Stimulated activated naive CD4-positive, alpha-beta T cell (primary cell): ENCODE measurements at regions not wholly inside any gene's neighbourhood (a gene's known extent, or its start where the extent isn't known, plus 50 kb on each side); places are given as distances from the start of the nearest gene placed in this dataset.
"Not testable (repeated sequence)": the region's sequence is repeated elsewhere in the genome, so short reads cannot be mapped to it uniquely, and the experiment has no call there.

Source experiments
- DNase-seq, 6 experiments: peaks; one replicate each; lab custom pipeline; 2025; lab: John Stamatoyannopoulos, UW

DNA sequence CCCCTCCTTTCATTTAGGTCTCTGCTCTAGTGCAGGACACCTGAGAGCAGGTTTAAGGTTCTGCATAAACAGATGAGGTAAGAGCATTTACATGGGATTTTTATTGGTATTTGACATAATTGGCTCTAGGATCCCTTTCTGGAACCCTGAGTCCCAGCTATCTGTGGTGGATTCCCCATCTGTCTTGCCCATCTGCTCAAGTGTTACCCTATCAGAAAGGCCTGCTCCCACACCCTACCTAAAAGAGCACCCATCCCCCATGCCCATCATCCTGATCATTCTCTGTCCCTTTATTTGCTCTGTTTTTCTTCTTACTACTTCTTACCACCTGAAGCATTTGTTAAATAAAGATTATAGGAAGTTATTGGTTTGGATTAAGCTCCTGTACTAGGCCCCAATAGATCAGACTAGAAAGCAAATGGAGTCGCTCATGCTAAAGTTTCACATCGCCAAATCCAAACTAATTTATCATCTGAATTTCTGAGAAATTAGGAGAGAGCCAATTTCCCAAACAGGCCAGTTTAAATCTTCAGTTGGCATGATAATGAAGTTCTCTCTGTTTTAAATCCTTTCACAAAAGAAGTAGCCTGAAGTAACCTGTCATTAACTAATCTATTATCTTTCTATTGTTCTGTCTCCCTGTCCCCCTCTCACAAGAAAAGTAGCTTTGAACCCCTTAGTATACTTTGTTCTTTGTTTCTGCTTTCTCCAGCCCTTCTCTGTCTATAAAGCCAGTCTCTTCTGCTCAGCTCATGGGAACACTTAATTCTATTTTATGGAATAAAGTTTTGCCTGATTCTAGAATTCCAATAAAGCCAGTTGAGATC is 178.6 kb downstream of the ZNF674 start:
- DNase-seq: no peak

DNA sequence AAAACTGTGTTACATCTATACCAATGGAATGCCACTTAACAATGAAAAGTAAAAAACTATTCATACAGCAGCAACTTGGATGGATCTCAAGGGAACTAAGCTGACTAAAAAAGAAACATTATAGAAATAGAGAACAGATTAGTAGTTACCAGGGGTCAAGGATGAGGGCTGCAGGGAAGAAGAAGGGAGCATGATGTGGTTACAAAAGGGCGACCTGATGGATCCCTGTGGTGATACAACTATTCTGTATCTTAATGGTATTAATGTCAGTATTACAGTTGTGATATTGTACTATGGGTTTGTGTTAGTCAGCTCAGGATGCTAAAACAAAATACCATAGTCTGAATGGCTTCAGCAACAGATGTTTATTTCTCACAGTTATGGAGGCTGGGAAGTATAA is 190.7 kb downstream of the ZNF674 start:
- no peak for DNase-seq

DNA sequence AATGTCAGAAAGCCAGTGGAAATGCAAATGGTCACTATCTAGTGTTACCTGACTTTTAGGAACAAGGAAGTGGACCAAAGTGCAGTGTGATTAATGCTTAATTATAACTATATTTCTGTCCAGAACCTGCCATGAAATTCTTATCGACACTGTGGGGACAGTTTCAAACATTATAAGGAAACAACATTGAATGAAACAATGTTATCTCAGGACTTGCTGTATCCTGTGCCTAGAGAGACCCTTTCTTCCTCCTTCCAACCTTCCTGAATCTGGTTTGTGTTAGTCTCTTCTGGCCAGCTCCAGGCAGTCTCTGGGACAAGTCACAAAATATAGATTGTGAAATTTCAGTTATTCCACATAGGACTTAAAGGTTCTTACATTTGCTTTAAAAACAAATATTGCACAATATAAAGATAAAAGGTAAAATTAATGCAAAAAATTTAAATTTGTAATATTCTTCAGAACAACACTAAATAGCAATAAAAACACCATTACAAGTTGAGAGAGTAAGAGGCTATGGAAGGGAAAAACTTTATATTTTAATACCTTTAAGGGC is 203.4 kb downstream of the ZNF674 start:
- DNase-seq: no peak

DNA sequence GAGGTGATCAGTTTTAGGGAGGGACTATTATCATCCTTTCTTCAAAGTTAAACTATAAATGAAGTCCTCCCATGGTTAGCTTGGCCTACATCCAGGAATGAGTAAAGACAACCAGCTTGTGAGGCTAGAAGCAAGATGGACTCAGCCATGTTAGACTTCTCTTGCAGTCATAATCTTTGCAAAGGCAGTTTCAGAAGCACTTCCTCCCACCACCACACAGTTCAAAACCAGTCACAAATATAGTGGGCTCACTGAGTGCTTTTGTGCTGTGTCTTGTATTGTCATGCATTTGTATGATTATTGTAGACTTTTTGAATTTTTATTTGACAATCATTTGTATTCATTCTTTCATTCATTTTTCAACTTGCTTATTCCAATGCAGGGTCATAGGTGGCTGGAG is 204.5 kb downstream of the ZNF674 start:
- no peak for DNase-seq

DNA sequence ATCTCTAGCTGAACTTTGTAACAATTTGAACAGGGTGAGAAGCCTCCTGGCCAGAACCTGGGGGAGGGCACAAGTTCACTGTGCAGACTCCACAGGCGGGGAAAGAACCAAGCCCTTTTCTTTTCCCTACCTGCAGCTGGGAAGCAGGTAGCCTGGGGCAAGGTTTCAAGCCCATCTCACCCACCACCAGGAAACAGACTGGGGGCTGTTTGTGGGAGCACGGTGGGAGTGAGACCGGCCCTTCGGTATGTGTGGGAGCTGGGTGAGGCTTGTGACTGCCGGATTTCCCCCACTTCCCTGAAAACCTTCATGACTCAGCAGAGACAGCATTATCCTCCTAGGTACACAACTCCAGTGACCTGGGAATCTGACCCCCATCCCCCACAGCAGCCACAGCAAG is 211.7 kb downstream of the ZNF674 start:
- no peak for DNase-seq

DNA sequence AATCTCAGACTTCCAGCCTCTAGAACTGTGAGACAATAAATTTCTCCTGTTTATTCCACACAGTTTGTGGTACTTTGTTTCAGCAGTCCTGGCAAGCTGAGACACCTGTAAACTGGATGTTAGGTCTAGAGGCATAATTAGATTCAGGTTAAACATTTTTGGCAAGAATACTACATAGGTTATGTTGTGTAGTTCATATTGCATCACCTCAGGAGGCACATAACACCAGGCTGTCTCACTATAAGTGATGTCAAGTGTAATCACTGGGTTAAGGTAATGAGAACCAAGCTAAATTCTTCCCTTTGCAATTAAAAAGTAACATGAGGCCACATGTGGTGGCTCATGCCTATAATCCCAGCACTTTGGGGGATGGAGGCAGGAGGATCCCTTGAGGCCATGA is 214.2 kb downstream of the ZNF674 start:
- no peak for DNase-seq

DNA sequence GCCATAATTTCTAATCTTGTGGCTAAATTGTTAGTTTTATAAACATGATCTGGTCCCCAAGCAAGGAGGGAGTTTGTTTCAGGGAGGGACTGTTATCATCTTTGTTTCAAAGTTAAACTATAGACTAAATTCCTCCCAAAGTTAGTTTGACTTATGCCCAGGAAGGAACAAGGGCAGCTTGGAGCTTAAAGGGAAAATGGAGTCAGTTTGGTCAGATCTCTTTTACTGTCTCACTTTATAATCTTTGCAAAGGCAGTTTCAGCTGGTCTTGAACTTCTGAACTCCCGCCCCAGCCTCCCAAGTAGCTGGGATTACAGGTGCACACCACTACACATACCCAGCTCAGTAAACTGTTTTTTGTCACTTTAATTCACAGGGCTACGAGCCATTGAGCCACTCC is 214.7 kb downstream of the ZNF674 start:
- DNase-seq: no peak

DNA sequence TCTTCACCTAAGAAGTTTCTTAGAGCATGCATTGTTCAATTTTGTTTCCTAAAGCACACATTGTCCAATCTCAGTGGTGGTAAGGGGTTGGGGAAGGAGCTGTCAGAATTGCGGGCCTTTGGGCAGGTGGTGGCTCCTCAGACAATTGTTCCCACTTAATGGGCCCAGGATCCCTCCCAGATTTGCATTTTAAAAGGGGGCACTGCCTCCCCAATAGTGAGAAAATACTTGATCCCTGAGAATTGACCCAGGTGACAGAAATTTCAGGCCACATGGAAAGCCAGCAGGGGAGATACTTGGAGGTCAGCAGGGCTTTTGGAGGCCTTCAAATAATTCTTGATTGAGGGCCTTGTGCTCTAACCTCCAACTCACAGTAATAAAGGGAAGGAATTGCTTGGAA is 217.1 kb downstream of the ZNF674 start:
- DNase-seq: no peak

DNA sequence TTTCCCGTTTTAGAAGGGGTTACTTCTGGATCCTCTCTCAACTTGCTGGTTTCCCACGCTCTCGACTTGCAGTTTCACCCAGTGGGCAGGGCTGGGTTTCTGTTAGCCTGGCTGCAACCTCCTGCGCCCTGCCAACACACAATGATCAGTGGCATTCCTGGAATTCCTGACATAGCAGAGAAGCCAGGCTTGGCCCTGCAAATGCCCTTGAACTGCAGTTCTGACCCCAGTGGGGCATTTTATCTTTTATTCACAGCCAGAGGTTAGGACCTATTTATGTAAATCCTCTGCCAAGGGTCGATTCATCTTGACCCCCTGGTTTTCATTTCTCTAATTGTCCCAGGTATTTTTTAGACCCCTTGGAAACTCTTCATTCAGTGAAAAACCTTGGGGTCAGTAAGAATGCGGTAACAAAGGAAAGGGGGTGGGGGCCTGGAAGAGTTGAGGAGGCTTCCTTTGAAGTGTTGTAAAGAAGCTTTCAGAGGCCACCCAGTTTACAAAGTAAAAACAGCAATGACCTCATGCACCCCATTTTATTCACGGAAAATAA is 217.6 kb downstream of the ZNF674 start:
- DNase-seq: no peak

DNA sequence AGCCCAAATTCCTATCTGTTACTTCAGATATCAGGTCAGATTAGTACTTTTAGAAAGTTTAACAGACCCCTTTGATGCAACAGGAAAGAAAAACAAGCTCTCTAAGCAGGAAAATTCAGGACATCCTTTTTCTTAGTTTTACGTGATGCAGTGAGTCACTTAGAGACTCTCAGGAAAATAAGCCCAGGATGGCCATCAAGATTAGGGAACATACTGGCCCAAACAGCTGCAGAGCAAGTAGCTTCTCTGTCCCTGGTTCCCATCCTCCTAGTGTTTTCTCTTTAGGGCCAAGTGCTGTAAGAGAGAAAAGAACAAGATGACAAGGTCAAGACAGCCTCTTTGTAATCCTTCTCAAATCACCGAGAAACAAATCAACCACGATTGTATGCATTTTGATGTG is 219.1 kb downstream of the ZNF674 start:
- DNase-seq: no peak

DNA sequence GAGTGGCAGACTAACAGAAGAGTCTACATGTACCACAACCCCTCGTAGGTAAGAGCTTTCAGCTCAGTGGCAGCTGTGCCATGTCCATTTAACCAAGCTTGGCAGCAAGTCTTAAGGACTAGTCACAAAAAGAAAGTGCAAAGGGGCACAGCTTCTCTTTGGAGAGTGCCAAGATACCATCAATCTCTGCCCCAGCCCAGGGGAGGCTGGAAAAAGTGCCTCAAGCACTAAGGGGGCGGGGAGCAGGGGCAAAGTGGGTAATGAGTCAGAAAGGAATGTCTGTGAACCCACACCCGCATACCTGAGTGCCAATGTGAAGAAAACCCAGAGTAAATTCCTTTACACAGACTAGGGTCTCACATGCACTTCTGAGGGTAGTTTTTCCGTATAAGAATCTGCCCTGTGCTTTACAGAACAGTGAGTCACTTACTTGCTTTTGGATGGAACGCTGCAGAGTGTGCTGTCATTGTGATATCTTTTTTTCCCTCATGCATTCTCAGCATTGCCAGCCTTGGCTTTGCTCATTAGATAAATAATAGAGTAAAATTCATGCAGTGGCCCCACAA is 219.8 kb downstream of the ZNF674 start:
- no peak for DNase-seq

DNA sequence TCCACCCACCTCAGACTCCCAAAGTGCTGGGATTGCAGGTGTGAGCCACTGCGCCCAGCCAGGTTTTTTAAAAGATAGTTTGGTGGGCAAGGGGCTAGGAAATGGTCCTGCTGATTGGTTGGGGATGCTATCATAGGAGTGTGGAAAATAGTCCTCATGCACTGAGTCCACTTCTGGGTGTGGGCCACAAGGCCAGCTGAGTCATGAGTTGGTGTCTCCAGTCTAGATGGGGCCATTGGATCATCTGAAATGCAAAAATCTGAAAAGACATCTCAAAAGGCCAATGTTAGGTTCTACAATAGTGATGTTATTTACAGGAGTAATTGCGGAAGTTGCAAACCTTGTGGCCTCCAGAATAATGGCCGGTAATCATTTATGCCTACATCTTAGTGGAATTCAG is 221.1 kb downstream of the ZNF674 start:
- no peak for DNase-seq

DNA sequence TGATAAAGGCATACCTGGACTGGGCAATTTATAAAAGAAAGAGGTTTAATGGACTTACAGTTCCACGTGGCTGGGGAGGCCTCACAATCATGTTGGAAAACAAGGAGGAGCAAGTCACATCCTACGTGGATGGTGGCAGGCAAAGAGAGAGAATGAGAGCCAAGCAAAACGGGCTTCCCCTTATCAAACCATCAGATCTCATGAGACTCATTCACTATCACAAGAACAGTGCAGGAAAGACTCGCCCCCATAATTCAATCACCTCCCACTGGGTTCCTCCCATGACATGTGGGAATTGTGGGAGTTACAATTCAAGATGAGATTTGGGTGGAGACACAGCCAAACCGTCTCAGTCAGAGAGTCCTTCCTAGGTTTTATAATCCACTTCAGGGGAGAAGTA is 222.3 kb downstream of the ZNF674 start:
- not testable (repeated sequence) for DNase-seq

DNA sequence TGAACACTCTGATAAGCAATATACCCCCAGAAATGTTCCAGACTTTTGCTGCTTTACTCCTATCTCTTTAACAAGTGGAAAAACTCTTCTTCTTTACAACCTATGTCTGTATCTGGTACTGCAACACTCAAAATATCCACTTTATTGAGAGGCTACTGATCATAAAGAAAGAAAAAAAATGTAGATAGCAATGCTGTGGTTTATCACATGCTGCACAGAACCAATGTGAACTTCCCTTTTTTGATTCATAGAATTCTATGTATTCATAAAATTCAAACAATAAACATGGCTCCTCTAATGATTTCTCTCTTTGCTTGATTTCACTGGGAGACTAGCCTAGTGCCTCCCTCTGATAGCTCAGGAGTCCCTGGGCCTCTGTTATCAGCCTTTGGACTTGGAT is 223.5 kb downstream of the ZNF674 start:
- no peak for DNase-seq

DNA sequence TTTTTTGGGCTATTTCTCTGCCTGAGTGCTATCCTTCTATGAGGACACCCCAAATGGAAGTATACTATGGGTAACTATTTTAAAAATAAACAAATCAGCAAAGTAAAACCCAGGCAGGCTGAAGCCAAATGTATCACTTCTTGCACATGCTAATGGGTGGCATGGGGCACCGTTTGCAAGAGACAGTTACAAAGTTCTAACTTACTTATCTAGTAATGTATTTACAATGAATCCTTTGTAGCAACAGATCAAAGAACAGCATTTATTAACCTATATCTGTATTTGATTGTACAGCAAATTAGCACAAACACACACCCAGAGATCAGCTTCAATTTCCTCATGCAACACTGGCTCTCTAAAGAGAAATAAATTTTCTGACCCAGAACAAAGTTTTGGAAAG is 225.5 kb downstream of the ZNF674 start:
- no peak for DNase-seq

DNA sequence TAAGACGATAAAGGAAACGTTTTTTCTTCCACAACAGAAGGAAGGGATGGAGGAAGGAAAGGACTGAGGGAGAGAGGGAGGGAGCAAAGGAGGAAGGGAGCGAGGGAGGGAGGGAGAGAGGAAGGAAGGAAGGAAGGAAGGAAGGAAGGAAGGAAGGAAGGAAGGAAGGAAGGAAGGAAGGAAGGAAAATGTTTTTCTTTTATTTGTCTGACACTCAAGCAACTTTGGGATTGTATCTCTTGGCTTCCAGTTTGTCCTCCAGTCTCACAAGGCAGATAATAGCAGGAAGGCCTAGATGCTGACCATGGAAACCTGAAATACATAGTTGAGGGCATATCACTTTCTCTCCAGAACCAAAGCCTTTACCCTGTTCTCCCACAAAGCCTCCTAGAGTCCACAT is 226.7 kb downstream of the ZNF674 start:
- DNase-seq: no peak

DNA sequence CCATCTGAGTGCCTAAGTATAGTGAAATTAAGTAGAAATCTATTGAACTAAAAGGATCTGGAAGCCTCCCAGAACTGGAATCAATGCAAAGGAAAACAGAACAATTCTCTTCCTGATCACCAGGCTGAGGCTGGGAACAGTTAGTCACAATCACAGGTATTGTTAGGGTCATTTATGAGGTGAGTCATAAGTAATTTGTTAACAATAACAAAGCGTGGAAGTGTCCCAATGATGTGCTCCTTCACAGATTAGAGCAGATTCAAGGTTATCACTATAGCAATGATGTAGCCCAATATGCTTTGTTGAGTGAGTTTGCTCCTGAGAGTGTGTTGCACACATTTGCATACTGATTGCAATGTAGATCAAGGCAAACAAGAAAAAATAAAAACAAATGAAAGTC is 228.1 kb downstream of the ZNF674 start:
- no peak for DNase-seq

DNA sequence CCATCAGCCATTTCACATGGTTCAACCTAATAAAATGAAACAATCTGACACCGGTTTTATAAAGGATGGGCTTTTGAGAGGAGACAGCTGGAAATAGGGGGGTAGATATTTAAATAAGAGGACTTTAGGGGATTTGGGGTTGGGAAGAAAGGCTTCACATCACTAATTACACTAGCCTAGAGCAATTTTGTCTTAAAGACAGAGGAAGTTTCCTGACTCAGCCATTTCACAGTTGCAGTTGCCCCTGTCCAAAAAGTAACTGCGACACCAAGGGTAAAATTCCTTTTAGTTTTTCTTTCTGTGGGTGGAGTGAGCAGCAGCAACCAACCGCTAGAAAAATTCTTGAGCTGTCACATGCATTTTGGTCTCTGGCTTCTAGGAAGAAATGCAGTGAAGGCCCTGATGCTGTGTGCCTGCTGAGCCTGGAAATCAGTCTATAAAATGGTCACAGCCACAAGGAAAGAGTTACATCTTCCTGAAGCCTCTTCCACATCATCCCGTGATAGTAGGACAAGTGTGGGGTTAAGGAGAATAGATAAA is 233.6 kb downstream of the ZNF674 start:
- no peak for DNase-seq

DNA sequence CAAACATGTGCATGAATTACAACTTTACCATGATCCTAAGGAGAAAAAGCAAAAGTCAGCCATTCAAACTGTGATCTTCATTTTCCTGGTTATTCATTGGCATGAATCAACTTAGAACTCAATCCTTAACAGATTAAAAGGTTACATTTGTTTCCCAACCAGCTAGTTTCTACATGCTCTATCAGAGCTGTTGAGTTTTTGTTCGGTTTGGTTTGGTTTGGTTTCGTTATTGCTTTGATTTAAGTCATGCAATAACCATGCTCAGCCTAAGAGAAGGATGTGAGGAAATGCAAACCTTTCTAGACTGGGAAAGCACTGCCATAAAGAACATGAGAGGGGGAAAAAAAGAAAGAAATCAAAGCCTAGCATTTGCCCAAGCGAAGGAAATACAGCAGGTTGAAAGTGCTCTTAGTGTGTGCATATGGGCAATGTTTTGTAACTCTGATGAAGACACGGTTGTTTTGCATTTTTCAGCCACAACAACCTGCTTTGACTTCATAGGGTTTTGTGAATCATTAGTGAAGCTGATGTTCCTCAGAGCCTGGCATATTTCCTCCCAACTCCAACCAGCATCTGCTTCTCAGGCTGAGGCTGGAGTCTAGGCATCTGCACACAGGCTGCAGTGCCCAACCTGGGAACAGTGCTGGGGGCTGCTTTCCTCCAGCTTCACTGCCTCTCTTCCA is 234.3 kb downstream of the ZNF674 start:
- DNase-seq: no peak

DNA sequence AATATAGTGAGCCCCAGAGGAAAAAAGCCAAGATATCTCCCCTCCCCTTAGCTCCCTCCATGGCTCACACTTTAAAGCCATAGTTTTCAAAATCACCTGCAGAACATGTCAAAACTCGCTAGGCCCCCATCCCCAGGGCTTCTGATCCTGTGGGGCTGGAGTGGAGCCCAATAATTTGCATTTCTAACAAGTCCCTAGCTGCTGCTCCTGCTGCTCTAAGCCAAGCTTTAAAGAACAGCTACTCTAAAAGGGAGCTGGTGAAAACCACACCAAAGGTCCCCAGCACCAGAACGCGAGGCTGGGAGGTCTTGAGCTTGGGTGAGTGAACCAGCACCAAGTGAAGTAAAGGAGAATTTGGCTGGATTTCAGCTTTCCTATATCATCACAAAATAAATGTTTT is 237.1 kb downstream of the ZNF674 start:
- DNase-seq: no peak

DNA sequence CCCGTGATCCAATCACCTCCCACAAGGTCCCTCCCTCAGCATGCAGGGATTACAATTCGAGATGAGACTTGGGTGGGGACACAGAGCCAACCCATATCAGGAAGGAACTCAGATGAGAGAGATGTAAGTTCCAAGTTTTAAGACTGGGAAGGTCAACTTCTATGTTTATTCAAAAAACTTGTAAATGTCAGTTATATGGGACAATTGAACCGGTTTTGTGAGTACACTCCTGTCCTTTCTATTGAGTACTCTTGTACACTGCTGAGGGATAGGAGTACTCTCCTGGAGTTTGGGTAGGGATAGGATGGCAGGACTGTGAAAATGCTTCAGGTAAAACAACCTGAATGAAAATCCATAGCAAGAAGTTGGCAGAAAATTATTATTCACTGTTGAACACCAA is 239.1 kb downstream of the ZNF674 start:
- DNase-seq: no peak

DNA sequence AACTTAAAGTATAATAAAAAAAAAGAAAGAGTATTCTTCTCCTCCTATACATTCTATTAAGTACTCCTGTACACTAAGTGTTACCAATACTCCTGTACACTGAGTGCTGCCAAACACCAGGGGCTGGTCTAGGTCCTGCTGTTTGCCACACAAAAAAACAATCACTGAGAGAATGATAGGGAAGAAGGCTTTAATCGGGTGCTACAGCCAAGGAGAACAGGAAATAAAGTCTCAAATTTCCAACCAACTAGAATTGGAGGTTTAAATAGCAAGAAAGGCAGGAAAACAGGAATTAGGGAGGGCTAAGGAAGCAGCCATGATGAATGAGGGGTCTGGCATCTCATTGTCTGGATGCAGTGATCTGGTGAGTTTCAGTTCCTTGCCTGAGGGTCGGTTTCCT is 239.8 kb downstream of the ZNF674 start:
- DNase-seq: no peak

DNA sequence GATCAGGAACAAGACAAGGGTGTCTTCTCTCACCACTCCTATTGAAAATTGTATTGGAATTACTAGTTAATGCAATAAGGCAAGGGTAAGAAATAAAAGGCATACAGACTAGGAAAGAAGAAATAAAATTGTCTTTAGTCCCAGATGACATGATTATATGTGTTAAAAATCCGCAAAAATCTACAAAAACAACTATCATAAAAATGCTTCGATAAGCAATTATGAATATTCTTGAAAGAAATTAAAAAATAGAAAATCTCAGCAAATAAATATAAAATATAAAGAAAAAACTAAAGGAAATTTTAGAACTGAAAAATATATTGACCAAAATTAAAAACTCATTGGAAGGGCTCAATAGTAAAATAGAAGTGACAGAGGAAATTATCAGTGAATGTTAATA is 243.3 kb downstream of the ZNF674 start:
- no peak for DNase-seq
